KMS-11 (cell line): ENCODE measurements at regions not wholly inside any gene's neighbourhood (a gene's known extent, or its start where the extent isn't known, plus 50 kb on each side); places are given as distances from the start of the nearest gene placed in this dataset.

Experiments used
- H2AFZ ChIP-seq: fragments of 200-600 bp; sonication (generic); 2 replicates; pipeline ENCODE4 v1.6.1; 2016; ENCODE audit warnings: antibody characterized with exemption, mixed run types, low read depth
- H3K27ac ChIP-seq: fragments of 200-600 bp; sonication (generic); 2 replicates; pipeline ENCODE4 v1.6.1; 2016; ENCODE audit warnings: mild to moderate bottlenecking, mixed run types
- H3K27me3 ChIP-seq: fragments of 200-600 bp; sonication (generic); 2 replicates; pipeline ENCODE4 v1.6.1; 2017; ENCODE audit warnings: mild to moderate bottlenecking, low read depth, mixed run types, moderate library complexity; ENCODE audit not compliant: insufficient read depth
- H3K36me3 ChIP-seq: fragments of 200-600 bp; sonication (generic); 2 replicates; pipeline ENCODE4 v1.6.1; 2017; ENCODE audit warnings: mild to moderate bottlenecking, mixed run types; ENCODE audit not compliant: insufficient read depth
- H3K4me1 ChIP-seq: fragments of 200-600 bp; sonication (generic); 2 replicates; pipeline ENCODE4 v1.6.1; 2016; ENCODE audit warnings: mild to moderate bottlenecking, low read depth, mixed run types; ENCODE audit not compliant: poor library complexity, severe bottlenecking
- H3K4me2 ChIP-seq: fragments of 200-600 bp; sonication (generic); 2 replicates; pipeline ENCODE4 v1.7.0; 2016; ENCODE audit warnings: mild to moderate bottlenecking, mixed run types
- H3K4me3 ChIP-seq: fragments of 200-600 bp; sonication (generic); IDR thresholded peaks from 2 replicates; pipeline ENCODE4 v1.6.1; 2017; ENCODE audit warnings: low read depth, low read length, mixed read lengths; ENCODE audit not compliant: insufficient read depth
- H3K79me2 ChIP-seq: fragments of 200-600 bp; sonication (generic); 2 replicates; pipeline ENCODE4 v1.6.1; 2016; ENCODE audit warnings: low read depth, mixed run types; ENCODE audit not compliant: insufficient read depth
- H3K9ac ChIP-seq: fragments of 200-600 bp; sonication (generic); 2 replicates; pipeline ENCODE4 v1.6.1; 2016; ENCODE audit warnings: mild to moderate bottlenecking, mixed run types
- H4K20me1 ChIP-seq: fragments of 200-600 bp; sonication (generic); 2 replicates; pipeline ENCODE4 v1.6.1; 2016; ENCODE audit warnings: mild to moderate bottlenecking, mixed run types; ENCODE audit not compliant: insufficient read depth
- CTCF ChIP-seq: fragments of 200-600 bp; sonication (generic); conservative IDR thresholded peaks from 2 replicates; pipeline ENCODE4 v1.6.1; 2017; ENCODE audit warnings: low read depth, mild to moderate bottlenecking, antibody characterized with exemption, low read length, moderate library complexity, mixed read lengths

- Histone ChIP-seq H3K4me3 (no peak overlapping the region), H3K36me3 (no peaks in the 10 kb centered on the region), H3K27me3 (no peaks in the 10 kb centered on the region), H2AFZ (no peak overlapping the region), H3K9ac (no peak overlapping the region), H3K79me2 (no peaks in the 10 kb centered on the region), H3K4me2 (no peak overlapping the region), H3K27ac (no peak overlapping the region), H3K4me1 (peaks cover 99% of the 10 kb centered on the region), H4K20me1 (no peaks in the 10 kb centered on the region)
- TF ChIP-seq CTCF = no peak
These were observed 64.4 kb upstream of the SFMBT2 start for GRCh38 chr10:7475046-7475911.

GRCh38 chr10:7474388-7474787 lies 63.6 kb upstream of the SFMBT2 start:
- peak overlapping the region; percentile 11; the same call in 1 of the 2 replicates for H3K4me2 ChIP-seq
- no peak overlapping the region for H3K27ac ChIP-seq
- no peak overlapping the region for H3K9ac ChIP-seq

GRCh38 chr10:7473474-7473873 lies 62.6 kb upstream of the SFMBT2 start:
- Histone ChIP-seq H3K4me2 (peak overlapping the region; percentile 99), H3K27me3 (no peaks in the 10 kb centered on the region), H3K4me1 (peaks cover 99% of the 10 kb centered on the region), H3K9ac (no peak overlapping the region), H2AFZ (no peak overlapping the region), H4K20me1 (no peaks in the 10 kb centered on the region), H3K36me3 (no peaks in the 10 kb centered on the region), H3K27ac (peak overlapping the region; percentile 90), H3K79me2 (no peaks in the 10 kb centered on the region), H3K4me3 (no peak overlapping the region)
- no peak for TF ChIP-seq CTCF

More at GRCh38 chr10:7474388-7474787, 63.6 kb upstream of the SFMBT2 start:
- Histone ChIP-seq H3K4me1 (peaks cover 99% of the 10 kb centered on the region), H4K20me1 (no peaks in the 10 kb centered on the region), H3K4me3 (no peak overlapping the region), H2AFZ (no peak overlapping the region), H3K36me3 (no peaks in the 10 kb centered on the region), H3K79me2 (no peaks in the 10 kb centered on the region), H3K27me3 (no peaks in the 10 kb centered on the region)
- no peak for TF ChIP-seq CTCF

- TF ChIP-seq CTCF = no peak
- H3K27me3 ChIP-seq = no peaks in the 10 kb centered on the region
- H3K4me1 ChIP-seq = peaks cover 95% of the 10 kb centered on the region
- H3K27ac ChIP-seq = peak overlapping the region; percentile 90
- H3K4me3 ChIP-seq = no peak overlapping the region
- peak overlapping the region; percentile 99 for H3K4me2 ChIP-seq
- H4K20me1 ChIP-seq = no peaks in the 10 kb centered on the region
- peak overlapping the region; percentile 13; the same call in 1 of the 2 replicates for H2AFZ ChIP-seq
- H3K79me2 ChIP-seq = no peaks in the 10 kb centered on the region
- peak overlapping the region; percentile 47 for H3K9ac ChIP-seq
- no peaks in the 10 kb centered on the region for H3K36me3 ChIP-seq
These were observed 61.0 kb upstream of the SFMBT2 start for GRCh38 chr10:7471720-7472367.
